ENCODE measurements at regions not wholly inside any gene's neighbourhood (a gene's known extent, or its start where the extent isn't known, plus 50 kb on each side); places are given as distances from the start of the nearest gene placed in this dataset.

DNA sequence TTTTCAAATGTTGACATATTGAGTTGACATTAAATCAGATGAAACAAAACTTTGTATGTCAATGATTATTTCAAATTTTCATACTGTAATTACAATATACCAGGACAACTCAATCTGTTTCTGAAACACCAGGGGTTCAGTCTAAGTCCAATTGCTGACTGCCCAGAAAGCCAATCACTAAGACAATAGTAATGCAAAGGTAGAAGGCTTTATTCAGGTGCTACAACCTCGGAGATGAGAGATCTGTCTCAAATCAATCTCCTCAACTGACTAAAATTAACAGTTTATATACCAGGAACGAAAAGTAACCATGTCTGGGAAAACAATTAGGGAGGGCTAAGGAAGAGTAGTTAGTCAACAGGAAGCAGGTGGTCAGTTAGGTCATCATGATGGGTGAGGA is 1400.4 kb downstream of the SUCLG1 start:
- DNase-seq = no peak
- no peaks in the 10 kb centered on the region for H3K4me1 ChIP-seq (ENCODE audit: low read length)
- no peaks in the 10 kb centered on the region for H3K9me2 ChIP-seq (replicated peaks; ENCODE audit: insufficient read depth, low read length)
- no peaks in the 10 kb centered on the region for H3K9me3 ChIP-seq (replicated peaks; ENCODE audit: insufficient read depth, low read length)
- H3K4me2 ChIP-seq (ENCODE audit: low read depth, low read length) = no peak overlapping the region
- no peaks in the 10 kb centered on the region for H3K36me3 ChIP-seq (replicated peaks; ENCODE audit: insufficient read depth, low read length)
- no peaks in the 10 kb centered on the region for H3K79me2 ChIP-seq (ENCODE audit: low read length)
- no peaks in the 10 kb centered on the region for H4K20me1 ChIP-seq (ENCODE audit: insufficient read depth, low read length)
- no peak overlapping the region for H3K9ac ChIP-seq (ENCODE audit: low read length)
- no peak overlapping the region for H2AFZ ChIP-seq (ENCODE audit: low read length)
- no peaks in the 10 kb centered on the region for H3K27me3 ChIP-seq (replicated peaks; ENCODE audit: insufficient read depth, low read length)
- TF ChIP-seq EZH2 (optimal IDR thresholded peaks at IDR 0.05; ENCODE audit: low read depth, low read length) (no peak), EZH2phosphoT487 (IDR thresholded peaks at IDR 0.05; ENCODE audit: low read length) (no peak)
- TF ChIP-seq, protein P1, sequence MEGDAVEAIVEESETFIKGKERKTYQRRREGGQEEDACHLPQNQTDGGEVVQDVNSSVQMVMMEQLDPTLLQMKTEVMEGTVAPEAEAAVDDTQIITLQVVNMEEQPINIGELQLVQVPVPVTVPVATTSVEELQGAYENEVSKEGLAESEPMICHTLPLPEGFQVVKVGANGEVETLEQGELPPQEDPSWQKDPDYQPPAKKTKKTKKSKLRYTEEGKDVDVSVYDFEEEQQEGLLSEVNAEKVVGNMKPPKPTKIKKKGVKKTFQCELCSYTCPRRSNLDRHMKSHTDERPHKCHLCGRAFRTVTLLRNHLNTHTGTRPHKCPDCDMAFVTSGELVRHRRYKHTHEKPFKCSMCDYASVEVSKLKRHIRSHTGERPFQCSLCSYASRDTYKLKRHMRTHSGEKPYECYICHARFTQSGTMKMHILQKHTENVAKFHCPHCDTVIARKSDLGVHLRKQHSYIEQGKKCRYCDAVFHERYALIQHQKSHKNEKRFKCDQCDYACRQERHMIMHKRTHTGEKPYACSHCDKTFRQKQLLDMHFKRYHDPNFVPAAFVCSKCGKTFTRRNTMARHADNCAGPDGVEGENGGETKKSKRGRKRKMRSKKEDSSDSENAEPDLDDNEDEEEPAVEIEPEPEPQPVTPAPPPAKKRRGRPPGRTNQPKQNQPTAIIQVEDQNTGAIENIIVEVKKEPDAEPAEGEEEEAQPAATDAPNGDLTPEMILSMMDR (IDR thresholded peaks at IDR 0.05; ENCODE audit: low read length) = no peak
- H3K4me3 ChIP-seq (ENCODE audit: low read length) = no peak overlapping the region
- no peak overlapping the region for H3K27ac ChIP-seq (ENCODE audit: low read length)
- no peaks in the 10 kb centered on the region for H3F3A ChIP-seq (ENCODE audit: insufficient read depth, low read length)

DNA sequence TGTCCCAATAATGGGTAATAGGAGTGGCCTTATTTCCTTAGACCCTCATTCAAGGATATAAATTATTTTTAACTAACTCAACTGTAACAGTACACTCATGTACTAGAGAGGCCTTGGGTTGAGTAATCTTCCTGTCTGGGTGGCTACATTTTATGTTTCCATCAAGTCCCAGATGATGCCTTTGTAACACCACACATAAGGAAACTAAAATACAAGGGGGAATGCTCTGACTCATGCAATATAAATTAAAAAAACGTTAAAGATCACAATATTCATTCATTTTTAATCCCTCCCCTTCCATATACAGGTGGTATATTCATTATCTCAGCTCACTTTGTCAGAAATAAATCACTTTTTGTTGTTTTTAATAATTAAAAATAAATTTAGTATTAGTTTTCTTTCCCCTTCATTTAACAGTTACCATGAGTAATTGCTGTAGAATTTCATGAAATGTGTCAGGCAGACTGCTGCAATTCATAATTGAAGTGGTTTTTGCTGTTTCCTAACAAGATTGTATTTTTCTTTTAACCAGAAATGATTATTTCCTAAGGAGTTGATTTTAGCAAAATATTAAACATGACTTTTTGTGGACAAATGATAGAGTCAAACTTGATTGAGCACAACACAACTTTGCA is 1403.6 kb downstream of the SUCLG1 start:
- Histone ChIP-seq H3K79me2 (ENCODE audit: low read length) (no peaks in the 10 kb centered on the region), H3K4me1 (ENCODE audit: low read length) (no peaks in the 10 kb centered on the region)
- no peak for DNase-seq

DNA sequence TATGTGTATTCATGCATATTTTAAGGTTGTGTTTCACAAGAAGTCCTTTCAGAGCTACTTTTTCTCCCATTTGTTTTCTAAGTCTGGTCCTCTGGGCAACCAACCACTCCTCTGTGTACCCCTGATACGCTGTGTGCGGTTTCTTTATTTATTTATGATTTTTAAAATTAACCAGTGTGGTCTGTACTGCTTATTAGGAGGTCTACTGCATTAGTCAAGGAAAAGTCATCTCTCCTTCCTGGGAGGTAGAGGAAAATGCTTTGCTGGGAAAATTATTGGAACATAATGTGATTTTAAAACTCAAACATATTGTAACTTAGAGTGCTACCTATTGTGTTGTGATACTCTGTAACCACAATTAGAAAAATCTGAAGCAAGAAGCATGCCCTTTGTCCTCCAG is 1404.3 kb downstream of the SUCLG1 start:
- H3K27ac ChIP-seq (ENCODE audit: low read length) = no peak overlapping the region
- no peak overlapping the region for H3K9ac ChIP-seq (ENCODE audit: low read length)

More for the DNA sequence above, 1403.6 kb downstream of the SUCLG1 start:
- Histone ChIP-seq H4K20me1 (ENCODE audit: insufficient read depth, low read length) (no peaks in the 10 kb centered on the region), H3K9me3 (replicated peaks; ENCODE audit: insufficient read depth, low read length) (no peaks in the 10 kb centered on the region), H3F3A (ENCODE audit: insufficient read depth, low read length) (no peaks in the 10 kb centered on the region), H3K4me3 (ENCODE audit: low read length) (no peak overlapping the region), H3K9ac (ENCODE audit: low read length) (no peak overlapping the region), H3K36me3 (replicated peaks; ENCODE audit: insufficient read depth, low read length) (no peaks in the 10 kb centered on the region), H3K9me2 (replicated peaks; ENCODE audit: insufficient read depth, low read length) (no peaks in the 10 kb centered on the region), H3K27ac (ENCODE audit: low read length) (no peak overlapping the region), H3K4me2 (ENCODE audit: low read depth, low read length) (no peak overlapping the region), H2AFZ (ENCODE audit: low read length) (no peak overlapping the region), H3K27me3 (replicated peaks; ENCODE audit: insufficient read depth, low read length) (no peaks in the 10 kb centered on the region)
- TF ChIP-seq EZH2 (optimal IDR thresholded peaks at IDR 0.05; ENCODE audit: low read depth, low read length) (no peak), EZH2phosphoT487 (IDR thresholded peaks at IDR 0.05; ENCODE audit: low read length) (no peak)
- TF ChIP-seq, protein P1 (IDR thresholded peaks at IDR 0.05; ENCODE audit: low read length) = no peak

More for the DNA sequence above, 1404.3 kb downstream of the SUCLG1 start:
- no peak overlapping the region for H3K4me2 ChIP-seq (ENCODE audit: low read depth, low read length)
- no peaks in the 10 kb centered on the region for H3K9me2 ChIP-seq (replicated peaks; ENCODE audit: insufficient read depth, low read length)
- H3F3A ChIP-seq (ENCODE audit: insufficient read depth, low read length) = no peaks in the 10 kb centered on the region
- no peaks in the 10 kb centered on the region for H3K36me3 ChIP-seq (replicated peaks; ENCODE audit: insufficient read depth, low read length)
- no peak for DNase-seq
- no peaks in the 10 kb centered on the region for H3K4me1 ChIP-seq (ENCODE audit: low read length)
- H2AFZ ChIP-seq (ENCODE audit: low read length) = no peak overlapping the region
- no peaks in the 10 kb centered on the region for H3K9me3 ChIP-seq (replicated peaks; ENCODE audit: insufficient read depth, low read length)
- no peaks in the 10 kb centered on the region for H3K27me3 ChIP-seq (replicated peaks; ENCODE audit: insufficient read depth, low read length)
- TF ChIP-seq EZH2phosphoT487 (IDR thresholded peaks at IDR 0.05; ENCODE audit: low read length) = no peak
- TF ChIP-seq, protein P1 (IDR thresholded peaks at IDR 0.05; ENCODE audit: low read length) = no peak
- H3K4me3 ChIP-seq (ENCODE audit: low read length) = no peak overlapping the region
- H3K79me2 ChIP-seq (ENCODE audit: low read length) = no peaks in the 10 kb centered on the region
- no peaks in the 10 kb centered on the region for H4K20me1 ChIP-seq (ENCODE audit: insufficient read depth, low read length)
